ENCODE measurements at regions not wholly inside any gene's neighbourhood (a gene's known extent, or its start where the extent isn't known, plus 50 kb on each side); places are given as distances from the start of the nearest gene placed in this dataset.

DNA sequence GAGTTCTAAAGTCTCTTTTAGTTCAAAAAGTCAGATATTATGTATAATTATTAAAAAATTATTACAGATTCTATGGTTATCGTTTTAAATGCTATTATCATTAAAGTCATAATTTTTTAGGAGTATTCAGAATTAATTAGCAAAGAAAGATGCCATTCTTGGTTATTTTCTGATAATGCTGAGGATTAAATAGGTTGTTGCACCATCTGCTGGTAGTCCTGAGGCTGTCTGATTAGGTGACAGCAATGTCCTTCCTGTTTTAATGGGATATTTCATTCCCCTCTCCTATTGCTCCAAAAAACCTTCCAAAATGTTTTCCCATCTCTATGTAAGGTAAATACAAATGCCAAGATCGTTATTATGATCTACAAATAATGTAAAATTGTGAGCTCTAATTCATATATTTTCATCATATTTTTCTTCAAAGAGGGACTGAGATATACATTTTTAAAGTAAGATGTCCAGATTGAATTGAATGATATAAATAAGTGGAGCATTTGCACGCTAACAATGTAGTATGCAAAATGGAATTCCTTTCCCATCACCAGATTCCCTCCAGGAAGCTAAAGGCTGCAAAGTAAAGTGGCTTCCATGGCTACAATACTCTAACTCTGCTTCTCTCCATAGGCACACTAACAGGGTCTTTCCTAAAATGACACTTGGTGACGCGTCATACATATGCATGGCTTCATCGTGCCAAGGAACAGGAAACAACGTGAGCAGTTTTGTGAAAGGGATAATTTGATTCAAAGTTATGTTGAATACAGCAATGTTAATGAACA lies 58.8 kb upstream of the AKR1E2 start:
- DNase-seq (ENCODE audit: low read depth), result no peak
- H3K4me3 ChIP-seq (ENCODE audit: low read depth, low read length), result no peak overlapping the region
- no peaks in the 10 kb centered on the region for H3K36me3 ChIP-seq (ENCODE audit: control insufficient read depth, insufficient read depth, low read length)
- no peaks in the 10 kb centered on the region for H3K27me3 ChIP-seq (ENCODE audit: control insufficient read depth, insufficient read depth, low read length)
- ChIA-PET CTCF (interaction anchor here (0.5 to 2.3 kb wide), 20 partner anchors 9 to 1574 kb away, joined by 3 to 13 read pairs (median 4); no protein-coding TSS in a partner anchor), POLR2A (no interaction called here)
- TF ChIP-seq, protein P1, sequence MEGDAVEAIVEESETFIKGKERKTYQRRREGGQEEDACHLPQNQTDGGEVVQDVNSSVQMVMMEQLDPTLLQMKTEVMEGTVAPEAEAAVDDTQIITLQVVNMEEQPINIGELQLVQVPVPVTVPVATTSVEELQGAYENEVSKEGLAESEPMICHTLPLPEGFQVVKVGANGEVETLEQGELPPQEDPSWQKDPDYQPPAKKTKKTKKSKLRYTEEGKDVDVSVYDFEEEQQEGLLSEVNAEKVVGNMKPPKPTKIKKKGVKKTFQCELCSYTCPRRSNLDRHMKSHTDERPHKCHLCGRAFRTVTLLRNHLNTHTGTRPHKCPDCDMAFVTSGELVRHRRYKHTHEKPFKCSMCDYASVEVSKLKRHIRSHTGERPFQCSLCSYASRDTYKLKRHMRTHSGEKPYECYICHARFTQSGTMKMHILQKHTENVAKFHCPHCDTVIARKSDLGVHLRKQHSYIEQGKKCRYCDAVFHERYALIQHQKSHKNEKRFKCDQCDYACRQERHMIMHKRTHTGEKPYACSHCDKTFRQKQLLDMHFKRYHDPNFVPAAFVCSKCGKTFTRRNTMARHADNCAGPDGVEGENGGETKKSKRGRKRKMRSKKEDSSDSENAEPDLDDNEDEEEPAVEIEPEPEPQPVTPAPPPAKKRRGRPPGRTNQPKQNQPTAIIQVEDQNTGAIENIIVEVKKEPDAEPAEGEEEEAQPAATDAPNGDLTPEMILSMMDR (IDR thresholded peaks at IDR 0.05; ENCODE audit: insufficient read depth, low read depth, low read length), result peak; percentile 61

DNA sequence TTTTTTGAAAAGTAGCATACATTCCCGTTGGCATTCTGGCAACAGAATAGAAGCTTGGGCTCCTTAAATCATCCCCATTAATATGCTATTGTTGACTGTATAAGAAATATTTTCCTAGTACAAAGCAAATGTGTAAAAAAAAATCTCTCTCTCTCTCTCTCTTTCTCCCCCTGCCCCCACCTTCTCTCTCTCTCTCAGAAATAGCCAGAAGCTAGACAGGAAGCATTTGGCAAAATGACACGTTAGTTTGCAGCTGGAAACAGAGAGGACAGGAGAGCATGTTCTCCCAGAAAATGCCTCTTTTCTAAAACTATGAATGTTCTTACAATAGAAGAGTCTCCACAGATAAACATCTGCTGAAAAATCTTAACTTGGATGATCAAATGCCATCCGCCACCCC lies 59.6 kb upstream of the AKR1E2 start:
- H3K36me3 ChIP-seq (ENCODE audit: control insufficient read depth, insufficient read depth, low read length), result no peaks in the 10 kb centered on the region
- no peak for DNase-seq (ENCODE audit: low read depth)
- H3K4me3 ChIP-seq (ENCODE audit: low read depth, low read length), result no peak overlapping the region
- CTCF ChIA-PET, result interaction anchor here (0.5 to 2.3 kb wide), 18 partner anchors 9 to 1573 kb away, joined by 3 to 13 read pairs (median 4); no protein-coding TSS in a partner anchor
- TF ChIP-seq, protein P1 (IDR thresholded peaks at IDR 0.05; ENCODE audit: insufficient read depth, low read depth, low read length), result no peak
- POLR2A ChIA-PET, result no interaction called here
- no peaks in the 10 kb centered on the region for H3K27me3 ChIP-seq (ENCODE audit: control insufficient read depth, insufficient read depth, low read length)

DNA sequence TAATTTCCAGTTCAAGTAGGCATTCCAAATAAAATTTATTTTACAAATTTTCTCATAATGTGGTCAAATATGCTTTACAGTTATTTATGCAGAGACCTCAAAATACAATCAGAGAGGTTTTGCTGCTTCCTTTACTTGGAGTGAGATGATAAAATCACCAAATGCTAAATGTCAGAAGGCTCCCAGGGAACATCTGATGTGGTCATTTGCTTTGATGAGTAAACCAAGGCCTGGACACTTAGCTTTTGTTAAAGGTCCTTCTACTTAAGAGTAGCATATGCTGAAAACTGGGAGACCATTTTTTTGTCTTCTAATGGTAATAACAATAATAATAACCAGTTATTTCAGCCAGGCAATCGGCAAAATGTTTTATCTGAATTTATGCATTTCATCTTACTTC lies 60.6 kb upstream of the AKR1E2 start:
- H3K4me3 ChIP-seq (ENCODE audit: low read depth, low read length), result no peak overlapping the region
- DNase-seq (ENCODE audit: low read depth), result no peak
- no peaks in the 10 kb centered on the region for H3K36me3 ChIP-seq (ENCODE audit: control insufficient read depth, insufficient read depth, low read length)
- H3K27me3 ChIP-seq (ENCODE audit: control insufficient read depth, insufficient read depth, low read length), result no peaks in the 10 kb centered on the region
- ChIA-PET CTCF (interaction anchor here (0.6 to 2.3 kb wide), 5 partner anchors 59 to 1311 kb away, joined by 3 to 13 read pairs (median 3); no protein-coding TSS in a partner anchor), POLR2A (no interaction called here)
- TF ChIP-seq, protein P1 (IDR thresholded peaks at IDR 0.05; ENCODE audit: insufficient read depth, low read depth, low read length), result no peak

DNA sequence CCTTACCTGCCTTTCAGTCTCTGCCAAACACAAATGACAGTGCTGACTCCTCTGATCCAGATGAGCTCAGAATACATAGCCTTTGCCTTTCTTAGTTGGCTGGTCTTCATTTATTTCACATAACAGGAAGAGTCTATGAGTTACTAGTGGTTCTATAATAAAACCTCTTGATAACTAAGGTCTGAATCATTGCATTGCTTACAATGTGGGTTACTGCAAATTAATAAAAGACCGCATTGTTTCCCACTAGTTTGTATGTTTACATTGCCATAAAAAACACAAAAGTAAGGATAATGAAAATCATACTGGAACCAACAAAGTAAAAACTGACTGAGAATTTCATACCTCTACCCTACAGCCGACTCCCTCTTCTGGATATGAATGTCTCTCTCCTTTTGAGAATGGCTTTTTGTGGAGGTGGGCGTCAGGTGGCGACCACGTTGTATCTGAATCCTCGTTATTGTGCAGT lies 62.0 kb upstream of the AKR1E2 start:
- ChIA-PET CTCF (interaction anchor here (0.6 to 2.3 kb wide), 3 partner anchors 107 to 251 kb away, joined by 3 to 7 read pairs (median 3); no protein-coding TSS in a partner anchor), POLR2A (interaction anchor here (0.5 kb wide), 1 partner anchor 86 kb away, joined by 14 read pairs; no protein-coding TSS in a partner anchor)
- no peaks in the 10 kb centered on the region for H3K36me3 ChIP-seq (ENCODE audit: control insufficient read depth, insufficient read depth, low read length)
- peak; percentile 82 for DNase-seq (ENCODE audit: low read depth)
- H3K4me3 ChIP-seq (ENCODE audit: low read depth, low read length), result no peak overlapping the region
- H3K27me3 ChIP-seq (ENCODE audit: control insufficient read depth, insufficient read depth, low read length), result no peaks in the 10 kb centered on the region
- TF ChIP-seq, protein P1 (IDR thresholded peaks at IDR 0.05; ENCODE audit: insufficient read depth, low read depth, low read length), result no peak

DNA sequence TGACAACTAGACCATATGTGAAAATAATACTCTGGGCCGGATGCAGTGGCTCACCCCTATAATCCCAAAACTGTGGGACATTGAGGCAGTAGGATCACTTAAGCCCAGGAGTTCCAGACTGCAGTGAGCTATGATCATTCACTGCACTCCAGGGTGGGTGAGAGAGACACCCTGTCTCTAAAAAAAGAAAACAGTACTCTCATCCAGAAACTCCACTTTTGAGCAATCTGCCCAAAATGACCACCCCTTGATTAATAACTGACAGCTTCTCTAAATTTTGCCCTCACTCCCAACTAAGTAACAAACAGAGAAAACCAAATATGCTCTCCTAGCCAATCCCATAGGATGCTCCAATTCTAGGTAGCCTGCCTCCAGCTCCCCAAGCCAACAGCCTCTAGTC lies 62.5 kb upstream of the AKR1E2 start:
- H3K36me3 ChIP-seq (ENCODE audit: control insufficient read depth, insufficient read depth, low read length), result no peaks in the 10 kb centered on the region
- CTCF ChIA-PET, result interaction anchor here (0.6 to 2.3 kb wide), 3 partner anchors 106 to 252 kb away, joined by 3 to 7 read pairs (median 3); no protein-coding TSS in a partner anchor
- POLR2A ChIA-PET, result no interaction called here
- no peaks in the 10 kb centered on the region for H3K27me3 ChIP-seq (ENCODE audit: control insufficient read depth, insufficient read depth, low read length)
- no peak overlapping the region for H3K4me3 ChIP-seq (ENCODE audit: low read depth, low read length)
- TF ChIP-seq, protein P1 (IDR thresholded peaks at IDR 0.05; ENCODE audit: insufficient read depth, low read depth, low read length), result no peak
- no peak for DNase-seq (ENCODE audit: low read depth)
